Choroid plexus epithelial cell (primary cell): ENCODE measurements at regions not wholly inside any gene's neighbourhood (a gene's known extent, or its start where the extent isn't known, plus 50 kb on each side); places are given as distances from the start of the nearest gene placed in this dataset.
A peak's percentile ranks its signal among the peaks of the same experiment; 100 is the strongest.

Experiments used
- DNase-seq: peaks from one replicate; pipeline ENCODE4 v3.0.0-alpha.2; 2010; ENCODE audit warnings: low read depth
- H3K4me3 ChIP-seq: 2 replicates; pipeline ENCODE4 v1.5.1; 2011; ENCODE audit warnings: low read depth, mild to moderate bottlenecking, control low read depth, low read length, moderate library complexity
- TF ChIP-seq, protein P1 (sequence below): conservative IDR thresholded peaks from 2 replicates; pipeline ENCODE4 v1.5.1; 2011; ENCODE audit warnings: low read depth, mild to moderate bottlenecking, control low read depth, inconsistent platforms, low read length, moderate library complexity

- DNase-seq = no peak
- TF ChIP-seq, protein P1, sequence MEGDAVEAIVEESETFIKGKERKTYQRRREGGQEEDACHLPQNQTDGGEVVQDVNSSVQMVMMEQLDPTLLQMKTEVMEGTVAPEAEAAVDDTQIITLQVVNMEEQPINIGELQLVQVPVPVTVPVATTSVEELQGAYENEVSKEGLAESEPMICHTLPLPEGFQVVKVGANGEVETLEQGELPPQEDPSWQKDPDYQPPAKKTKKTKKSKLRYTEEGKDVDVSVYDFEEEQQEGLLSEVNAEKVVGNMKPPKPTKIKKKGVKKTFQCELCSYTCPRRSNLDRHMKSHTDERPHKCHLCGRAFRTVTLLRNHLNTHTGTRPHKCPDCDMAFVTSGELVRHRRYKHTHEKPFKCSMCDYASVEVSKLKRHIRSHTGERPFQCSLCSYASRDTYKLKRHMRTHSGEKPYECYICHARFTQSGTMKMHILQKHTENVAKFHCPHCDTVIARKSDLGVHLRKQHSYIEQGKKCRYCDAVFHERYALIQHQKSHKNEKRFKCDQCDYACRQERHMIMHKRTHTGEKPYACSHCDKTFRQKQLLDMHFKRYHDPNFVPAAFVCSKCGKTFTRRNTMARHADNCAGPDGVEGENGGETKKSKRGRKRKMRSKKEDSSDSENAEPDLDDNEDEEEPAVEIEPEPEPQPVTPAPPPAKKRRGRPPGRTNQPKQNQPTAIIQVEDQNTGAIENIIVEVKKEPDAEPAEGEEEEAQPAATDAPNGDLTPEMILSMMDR = no peak
- H3K4me3 ChIP-seq = no peak overlapping the region
Measured at GRCh38 chr4:128565054-128565453, 244.4 kb upstream of the JADE1 start.

- H3K4me3 ChIP-seq = no peak overlapping the region
- DNase-seq = no peak
- TF ChIP-seq, protein P1 = no peak
Measured at GRCh38 chr4:128564081-128564630, 245.3 kb upstream of the JADE1 start.

DNA sequence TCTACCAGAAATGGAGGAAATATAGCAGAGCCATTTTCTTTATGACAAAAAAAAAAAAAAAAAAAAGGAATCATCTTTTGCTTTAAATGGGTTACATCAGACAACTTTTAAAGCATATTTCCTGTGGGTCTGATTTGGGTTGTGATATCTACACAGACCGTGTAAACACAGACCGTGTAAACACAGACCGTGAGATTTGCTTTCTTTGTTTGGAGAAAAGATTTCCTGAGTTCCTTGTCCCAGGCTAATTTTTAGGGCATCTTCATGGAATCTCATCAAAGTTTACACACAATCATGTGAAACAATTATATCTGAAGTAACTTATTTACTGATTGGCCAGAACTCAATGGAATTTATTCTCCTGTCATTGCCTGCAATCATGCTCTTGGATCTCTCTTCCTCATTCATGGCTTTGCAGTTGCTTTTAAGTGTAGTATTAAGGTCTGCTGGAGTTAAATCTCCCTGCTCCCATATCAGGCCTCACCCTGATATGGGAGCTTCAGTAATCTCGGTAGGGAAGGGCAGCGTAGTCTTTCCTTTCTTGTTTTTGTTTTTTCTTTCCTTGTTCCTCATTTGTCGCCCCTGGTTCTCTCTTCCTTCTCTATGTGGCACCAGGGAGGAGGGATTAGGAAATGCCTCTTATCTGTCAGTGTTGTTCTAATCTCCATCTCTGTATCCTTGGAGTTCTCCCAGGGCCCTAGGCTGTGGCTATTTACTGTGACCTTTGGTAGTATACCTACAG is 248.6 kb upstream of the JADE1 start:
- no peak for DNase-seq
- TF ChIP-seq, protein P1 = no peak
- H3K4me3 ChIP-seq = no peak overlapping the region

GRCh38 chr4:128558896-128559679 is 250.4 kb upstream of the JADE1 start:
- H3K4me3 ChIP-seq = no peak overlapping the region
- TF ChIP-seq, protein P1 = no peak
- no peak for DNase-seq

DNA sequence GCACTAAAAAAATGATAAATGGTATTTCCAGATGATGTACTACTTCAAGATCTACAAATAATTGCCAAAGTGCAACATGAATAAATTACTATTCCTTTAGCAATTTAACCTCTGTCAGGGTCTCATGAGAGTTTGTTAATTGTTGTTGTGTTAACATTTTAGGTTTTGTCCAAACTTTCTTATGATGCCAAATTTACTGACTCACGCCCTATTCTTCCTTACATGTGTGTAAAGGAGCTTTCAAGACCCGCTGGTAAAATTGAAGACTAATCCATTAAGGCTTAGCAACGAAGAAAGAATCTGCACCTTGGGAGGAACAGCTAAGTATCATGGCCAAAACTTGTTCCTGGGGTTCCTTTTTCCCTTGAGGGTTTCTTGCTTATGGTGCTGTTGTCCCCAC is 252.7 kb upstream of the JADE1 start:
- H3K4me3 ChIP-seq = no peak overlapping the region
- TF ChIP-seq, protein P1 = no peak
- DNase-seq = no peak

DNA sequence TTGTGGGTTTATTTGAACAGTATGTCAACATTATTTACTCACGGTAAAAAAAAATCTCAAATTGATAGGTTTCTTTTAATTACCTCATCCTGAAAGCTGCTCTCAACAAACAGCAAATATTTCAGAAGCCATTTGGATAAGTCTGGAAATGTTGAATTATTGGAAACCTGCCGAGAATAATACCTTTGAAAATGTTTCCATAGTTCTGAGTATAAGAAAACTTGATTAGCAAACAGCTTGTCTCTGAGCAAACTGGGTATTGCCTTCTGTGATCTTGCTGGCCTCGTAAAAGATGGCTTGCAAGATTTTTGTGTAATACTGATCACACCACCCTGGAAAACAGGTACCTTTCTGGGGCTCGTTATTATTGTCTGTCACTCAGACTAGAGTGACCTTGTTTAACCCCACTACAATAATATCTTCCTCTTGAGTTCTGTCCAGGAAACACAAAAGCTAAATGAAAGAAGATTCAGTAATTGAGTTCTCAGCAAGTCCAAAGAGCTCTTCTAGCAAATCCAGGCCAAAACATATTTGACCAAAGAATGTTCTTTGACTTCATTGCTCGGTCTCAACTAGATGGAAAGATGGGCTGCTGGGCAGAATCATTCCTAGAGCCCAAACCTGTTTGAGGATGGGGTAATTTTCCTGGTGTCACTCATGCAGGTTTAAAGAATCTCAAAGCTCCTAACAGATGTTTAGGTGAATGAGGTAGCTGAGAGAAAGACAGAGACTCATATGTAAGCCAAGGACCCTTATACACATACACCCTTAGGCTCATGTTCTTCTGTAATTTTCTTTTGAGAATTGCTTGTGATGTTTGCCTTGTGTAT is 255.6 kb upstream of the JADE1 start:
- peak overlapping the region; percentile 57 for H3K4me3 ChIP-seq
- DNase-seq = peak; percentile 63
- TF ChIP-seq, protein P1 = no peak
